ENCODE measurements at regions not wholly inside any gene's neighbourhood (a gene's known extent, or its start where the extent isn't known, plus 50 kb on each side); places are given as distances from the start of the nearest gene placed in this dataset.
"Not testable (repeated sequence)": the region's sequence is repeated elsewhere in the genome, so short reads cannot be mapped to it uniquely, and the experiment has no call there.

DNA sequence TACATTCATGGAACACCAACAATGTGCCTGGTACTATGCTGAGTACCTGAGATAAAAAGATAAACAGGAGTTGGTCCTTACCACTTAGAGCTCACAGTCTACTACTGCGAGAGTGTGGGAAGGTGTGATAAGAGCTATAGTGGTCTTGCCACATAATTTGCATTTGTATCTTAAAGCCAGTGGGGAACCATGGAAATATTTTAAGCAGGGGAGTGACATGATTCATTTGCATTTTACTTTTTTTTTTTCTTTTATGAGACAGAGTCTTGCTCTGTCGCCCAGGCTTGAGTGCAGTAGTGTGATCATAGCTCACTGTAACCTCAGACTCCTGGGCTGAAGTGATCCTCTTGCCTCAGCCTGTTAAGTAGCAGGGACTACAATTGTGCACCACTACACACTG is 53.6 kb downstream of the SRGAP2 start:
- not testable (repeated sequence) for DNase-seq

DNA sequence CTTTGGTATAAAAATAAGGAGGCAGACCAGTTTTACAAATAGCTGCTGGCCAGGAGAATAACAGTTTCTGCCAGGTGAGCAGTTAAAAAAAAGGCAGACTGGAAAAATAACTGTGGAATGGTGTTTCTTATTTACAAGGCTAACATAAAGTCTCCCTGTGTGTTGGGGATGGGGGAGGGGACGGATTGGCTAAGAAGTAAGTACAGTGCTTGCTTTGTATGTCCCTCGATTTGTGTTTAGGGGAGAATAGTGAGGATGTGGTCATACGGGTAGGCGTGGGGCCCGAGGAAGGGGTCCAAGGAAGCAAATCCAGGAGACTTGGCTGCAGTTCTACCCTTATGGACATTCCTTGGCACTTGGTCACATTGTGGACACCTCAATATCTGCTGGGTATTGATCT is 58.1 kb downstream of the SRGAP2 start:
- DNase-seq, result not testable (repeated sequence)

DNA sequence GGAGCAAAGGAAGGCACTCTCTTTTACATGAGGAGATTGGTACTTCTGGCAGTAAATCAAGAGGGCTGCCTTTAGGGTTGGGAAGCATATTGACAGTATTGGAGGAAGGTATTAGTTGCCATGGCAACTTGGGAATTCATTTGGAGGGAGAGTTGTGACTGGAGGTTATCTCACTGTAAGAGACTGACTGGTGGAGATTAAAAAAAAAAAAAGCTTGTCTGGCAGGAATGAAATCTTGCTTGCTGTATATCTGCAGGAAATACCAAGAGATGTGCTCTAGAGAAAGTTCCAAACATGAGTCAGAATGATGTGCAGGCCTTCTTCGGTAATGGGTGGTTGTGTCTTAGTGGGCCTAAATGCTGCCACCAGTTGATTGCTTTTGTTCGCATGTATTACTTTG is 59.1 kb downstream of the SRGAP2 start:
- DNase-seq, result not testable (repeated sequence)

DNA sequence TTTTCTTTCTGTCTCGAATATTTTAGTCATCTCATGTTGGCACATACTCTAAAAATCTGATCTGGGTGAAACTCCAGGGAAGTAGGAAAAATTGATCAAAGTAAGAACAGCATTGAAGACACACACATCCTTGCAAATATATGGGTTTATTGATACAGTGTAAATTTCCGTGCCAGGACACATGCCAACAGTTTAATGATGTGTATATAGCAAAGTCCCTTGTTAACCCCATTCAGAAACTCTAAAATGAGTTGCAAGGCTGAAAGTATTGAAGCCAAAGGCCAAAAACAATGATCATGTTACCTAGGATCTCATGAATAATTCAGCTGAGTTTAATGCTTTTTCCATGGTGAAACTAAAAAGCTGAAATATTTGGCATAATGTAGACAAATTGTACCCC is 61.6 kb downstream of the SRGAP2 start:
- not testable (repeated sequence) for DNase-seq

DNA sequence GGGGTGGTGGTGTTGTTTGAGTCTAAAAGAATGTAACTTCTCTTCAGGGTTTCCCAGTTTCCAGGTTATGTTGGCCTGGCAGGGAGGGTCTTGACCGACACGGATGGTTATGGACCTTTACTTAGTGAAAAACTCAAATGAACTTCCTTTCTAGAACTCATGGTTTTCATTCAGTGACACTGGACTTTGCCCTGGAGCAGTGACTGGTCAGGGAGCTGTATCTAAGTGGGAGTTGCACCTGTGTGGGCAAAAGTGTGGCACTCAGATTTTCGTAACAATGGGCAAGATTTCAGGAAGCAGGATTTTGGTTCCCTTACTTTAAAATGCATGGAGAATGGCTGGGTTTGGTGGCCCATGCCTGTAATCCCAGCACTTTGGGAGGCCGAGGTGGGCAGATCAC is 67.8 kb downstream of the SRGAP2 start:
- not testable (repeated sequence) for DNase-seq

DNA sequence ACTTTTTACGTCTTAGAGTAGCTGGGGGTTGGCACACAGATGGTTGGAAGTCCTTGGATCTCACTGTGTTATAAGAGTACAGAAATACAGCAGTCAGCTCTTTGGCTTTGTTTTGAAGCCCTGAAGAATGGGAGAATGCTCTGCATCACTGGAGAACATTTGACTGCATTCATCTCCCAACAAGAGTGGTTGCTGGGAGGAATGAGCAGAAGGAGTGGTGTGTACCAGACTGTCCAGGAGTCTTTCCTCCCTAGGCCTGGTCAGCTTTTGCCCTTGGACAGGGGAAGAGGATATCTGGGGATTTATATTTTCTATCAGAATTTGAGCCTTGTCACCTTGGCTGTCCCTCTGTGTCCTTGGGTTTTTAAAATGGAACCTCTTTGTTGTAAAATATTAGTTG is 69.8 kb downstream of the SRGAP2 start:
- not testable (repeated sequence) for DNase-seq

DNA sequence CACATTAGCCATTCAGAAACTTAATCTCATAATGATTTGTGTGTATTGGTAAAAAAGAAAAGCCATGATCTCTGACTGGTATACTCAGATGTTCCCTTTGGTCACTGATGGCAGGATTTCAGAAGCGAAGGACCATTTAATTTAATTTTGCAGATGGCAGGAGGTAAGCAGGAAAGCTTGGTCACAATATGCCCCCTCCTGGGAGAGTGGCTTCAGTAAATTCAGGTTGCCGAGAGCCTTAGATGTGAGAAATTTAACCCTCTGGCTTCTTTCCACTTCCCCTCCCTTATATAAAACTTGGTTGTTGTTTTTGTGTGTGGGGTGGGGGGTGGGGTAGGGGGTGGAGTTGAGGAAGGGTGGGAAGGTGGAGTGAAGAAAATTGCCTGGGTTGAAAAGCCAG is 72.8 kb downstream of the SRGAP2 start:
- not testable (repeated sequence) for DNase-seq

DNA sequence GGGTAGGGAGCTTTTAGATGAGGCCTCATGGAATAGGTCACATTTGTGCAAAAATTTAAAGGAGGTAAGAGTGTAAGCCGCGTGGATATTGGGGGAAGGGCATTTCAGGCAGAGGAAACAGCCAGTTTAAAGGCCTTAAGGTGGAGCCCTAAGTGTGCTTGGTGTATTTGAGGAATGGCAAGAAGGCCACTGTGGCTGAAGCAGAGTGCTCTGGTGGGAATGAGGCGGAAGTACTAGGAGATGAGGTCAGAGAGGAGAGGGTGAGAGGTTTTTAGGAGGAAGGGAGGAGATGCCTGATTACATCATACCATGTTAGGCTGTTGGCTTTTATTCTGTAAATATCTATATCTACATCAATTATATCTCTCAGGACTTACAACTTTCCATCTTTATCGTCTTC is 75.3 kb downstream of the SRGAP2 start:
- DNase-seq, result not testable (repeated sequence)

DNA sequence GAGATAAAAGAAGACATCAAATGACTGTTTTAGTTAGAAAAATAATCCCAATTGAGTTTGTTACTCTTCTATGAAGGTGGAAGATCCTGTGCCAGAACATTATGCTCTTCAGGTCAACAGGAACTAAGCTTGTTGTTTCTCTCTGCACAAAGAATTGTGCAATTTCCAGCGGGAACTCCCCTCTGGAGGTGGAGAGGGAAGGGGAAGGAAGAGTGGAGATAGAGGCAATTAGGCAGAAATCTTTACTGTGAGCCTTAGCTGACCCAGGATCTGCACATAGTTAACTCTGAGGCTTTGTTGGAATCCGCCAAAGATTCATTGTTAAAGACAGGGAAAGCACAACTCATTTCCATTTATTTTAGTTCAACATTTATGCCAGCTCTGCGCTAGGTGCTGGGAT is 77.3 kb downstream of the SRGAP2 start:
- not testable (repeated sequence) for DNase-seq

DNA sequence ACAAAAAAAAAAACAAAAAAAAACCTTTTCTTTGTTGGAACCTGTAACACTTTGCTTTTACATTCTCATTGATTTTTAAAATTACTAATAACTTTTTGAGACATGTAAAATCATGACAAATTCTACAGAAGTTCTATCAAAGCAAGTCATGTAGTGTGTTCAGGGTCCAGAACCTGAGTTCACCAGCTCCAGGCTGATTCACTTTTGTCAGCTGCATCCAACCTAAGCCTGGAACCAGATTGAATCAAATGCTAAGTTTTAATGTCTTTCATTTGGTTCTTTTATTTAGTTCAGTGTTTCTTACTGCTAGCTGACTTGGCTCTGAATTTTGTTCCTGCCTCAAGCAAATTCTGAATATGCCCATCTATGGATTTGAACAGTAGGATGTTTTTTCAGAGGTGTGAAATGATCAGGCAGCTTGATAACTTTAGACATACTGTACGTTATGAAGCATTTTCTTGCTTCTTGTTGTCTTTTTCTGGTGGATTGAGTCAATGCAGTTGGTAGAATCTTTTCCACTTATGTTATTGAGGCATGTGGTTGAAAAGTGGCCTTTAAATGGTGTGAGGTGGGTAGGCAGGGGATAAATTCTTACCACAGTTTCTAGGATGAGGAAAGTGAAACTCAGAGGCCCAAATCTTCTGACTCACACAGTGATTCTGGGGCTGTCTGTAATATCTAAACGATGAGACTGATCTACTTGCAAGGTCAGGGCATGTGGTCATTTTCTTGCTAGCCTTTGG is 78.7 kb downstream of the SRGAP2 start:
- not testable (repeated sequence) for DNase-seq

DNA sequence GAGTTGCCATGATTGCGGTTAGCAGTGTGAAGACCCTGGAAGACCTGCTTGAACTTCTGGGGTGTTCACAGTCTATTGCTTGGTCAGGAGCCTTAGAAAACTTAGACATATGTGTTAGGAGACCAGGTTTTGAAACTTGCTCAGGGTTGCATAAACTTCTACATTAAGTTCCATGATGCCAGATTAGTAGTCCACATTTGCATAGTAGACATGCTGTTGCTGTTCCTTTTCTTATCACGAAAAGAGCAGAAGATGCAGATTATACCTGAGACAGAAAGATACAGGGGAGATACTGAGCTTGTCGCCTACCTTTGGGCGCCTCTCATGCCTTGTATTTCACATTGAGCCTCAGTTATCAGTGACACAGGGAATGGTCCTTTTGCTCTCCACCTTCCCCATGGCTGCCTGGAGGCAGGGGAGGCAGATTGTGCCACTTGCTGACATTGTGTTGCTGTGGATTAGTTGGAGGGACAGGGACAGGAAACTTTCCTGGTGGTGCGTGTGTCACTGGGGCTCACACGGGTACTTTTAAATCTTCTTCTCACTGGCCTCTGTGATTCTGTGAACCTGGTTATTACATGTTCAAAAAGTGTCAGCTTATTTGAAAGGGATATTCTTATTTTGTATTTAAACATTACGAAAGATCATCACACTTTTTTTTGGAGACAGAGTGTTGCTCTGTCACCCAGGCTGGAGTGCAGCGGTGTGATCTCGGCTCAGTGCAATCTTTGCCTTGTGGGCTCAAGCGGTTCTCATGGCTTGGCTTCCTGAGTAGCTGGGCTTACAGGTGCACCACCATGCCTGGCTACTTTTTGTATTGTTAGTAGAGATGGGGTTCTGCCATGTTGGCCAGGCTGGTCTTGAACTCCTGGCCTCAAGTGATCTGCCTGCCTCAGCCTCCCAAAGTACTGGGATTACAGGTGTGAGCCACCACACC is 82.0 kb downstream of the SRGAP2 start:
- DNase-seq, result not testable (repeated sequence)

DNA sequence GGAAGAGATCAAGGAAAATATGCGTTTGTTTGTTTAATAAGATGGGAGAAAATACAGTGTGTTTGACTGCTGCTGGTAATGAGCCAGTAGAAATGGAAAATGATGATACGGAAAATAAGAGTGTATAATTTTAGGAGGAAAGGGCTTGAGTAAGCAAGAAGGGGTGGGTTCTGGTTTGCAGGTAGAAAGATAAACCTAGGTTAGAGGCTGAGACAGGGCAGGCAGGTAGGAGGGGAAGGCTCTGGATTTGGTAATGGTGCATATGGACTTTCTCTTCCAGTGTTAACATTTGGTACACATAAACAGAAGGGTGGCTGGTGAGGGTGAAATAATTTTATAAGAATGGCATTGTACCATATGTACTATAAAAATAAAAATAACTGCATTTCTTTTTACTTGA is 84.4 kb downstream of the SRGAP2 start:
- DNase-seq, result not testable (repeated sequence)

DNA sequence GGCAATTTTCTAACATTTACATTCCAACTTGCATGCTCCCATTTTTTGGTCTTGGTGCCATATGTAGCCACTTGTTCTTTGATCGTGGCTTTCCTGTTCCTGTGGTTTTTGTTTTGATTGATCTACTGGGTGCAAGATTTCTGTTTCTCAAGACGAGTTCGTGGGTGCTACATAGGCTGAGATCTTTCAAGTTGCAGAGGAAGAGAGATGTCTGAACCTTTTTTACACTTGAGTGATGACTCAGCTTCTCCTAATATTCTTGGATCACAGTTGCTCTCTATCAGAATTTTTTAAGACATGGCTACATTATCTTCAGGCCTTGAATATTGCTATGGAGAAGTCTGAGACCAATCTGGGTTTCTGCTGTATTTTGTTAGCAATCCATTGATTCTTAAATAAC is 85.1 kb downstream of the SRGAP2 start:
- DNase-seq, result not testable (repeated sequence)

DNA sequence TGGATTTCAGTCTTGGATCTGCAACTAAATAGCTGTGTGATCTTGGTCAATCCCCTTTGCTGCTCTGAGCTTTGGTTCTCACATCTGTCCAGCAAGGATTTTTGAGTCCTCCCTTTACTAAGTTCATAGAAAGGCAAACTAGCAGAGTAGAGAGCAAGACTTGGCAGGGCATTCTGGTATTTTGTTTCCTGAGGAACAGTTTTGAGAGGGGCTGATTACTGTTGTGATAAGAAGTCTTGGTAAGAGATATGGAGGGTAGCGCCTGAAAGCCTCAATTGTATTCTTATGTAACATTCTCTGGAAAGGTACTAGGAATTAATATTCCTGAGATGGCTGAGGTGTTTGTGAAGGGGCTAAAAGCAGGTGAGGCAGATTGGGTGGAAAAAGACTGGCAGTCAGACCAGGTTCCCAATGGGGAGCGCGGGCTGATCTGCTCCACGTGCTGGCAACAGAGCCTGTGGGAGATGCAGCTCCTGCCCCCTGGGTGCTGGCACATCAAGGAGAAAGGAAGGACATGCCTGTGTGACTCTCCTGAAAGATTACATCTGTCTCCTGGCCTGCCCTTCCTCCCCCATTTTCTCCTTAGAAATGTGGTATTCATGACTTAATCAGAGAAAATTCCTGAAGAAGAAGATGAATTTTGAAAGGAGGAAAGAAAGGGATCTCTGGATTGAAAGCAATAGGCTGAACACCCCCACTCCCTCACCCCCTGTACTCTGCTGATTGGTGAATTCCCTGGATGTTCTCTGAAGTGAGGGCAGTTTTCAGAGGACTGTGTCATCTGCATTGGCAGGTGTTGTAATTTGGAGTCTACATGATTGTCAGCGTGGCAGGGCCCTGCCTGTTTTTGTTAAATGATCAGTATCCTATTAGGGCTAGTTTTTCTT is 94.0 kb downstream of the SRGAP2 start:
- DNase-seq, result not testable (repeated sequence)

DNA sequence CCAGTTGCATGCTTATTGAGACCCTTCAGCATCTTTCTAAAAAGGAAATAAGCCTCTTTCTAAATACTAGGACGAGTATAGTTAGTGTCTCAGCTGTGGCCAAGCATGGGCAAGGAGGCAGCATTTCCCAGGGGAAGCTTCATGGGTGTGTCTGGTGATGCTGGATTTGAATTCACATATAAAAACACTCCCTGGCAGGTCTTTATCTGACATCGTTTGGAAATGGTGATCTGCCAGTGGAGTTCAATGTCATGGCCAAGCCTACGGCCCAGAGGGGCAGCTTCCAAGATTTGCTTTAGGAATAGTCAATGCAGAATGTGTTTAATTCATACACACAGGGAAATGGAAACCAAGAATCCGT is 94.7 kb downstream of the SRGAP2 start:
- DNase-seq, result not testable (repeated sequence)

DNA sequence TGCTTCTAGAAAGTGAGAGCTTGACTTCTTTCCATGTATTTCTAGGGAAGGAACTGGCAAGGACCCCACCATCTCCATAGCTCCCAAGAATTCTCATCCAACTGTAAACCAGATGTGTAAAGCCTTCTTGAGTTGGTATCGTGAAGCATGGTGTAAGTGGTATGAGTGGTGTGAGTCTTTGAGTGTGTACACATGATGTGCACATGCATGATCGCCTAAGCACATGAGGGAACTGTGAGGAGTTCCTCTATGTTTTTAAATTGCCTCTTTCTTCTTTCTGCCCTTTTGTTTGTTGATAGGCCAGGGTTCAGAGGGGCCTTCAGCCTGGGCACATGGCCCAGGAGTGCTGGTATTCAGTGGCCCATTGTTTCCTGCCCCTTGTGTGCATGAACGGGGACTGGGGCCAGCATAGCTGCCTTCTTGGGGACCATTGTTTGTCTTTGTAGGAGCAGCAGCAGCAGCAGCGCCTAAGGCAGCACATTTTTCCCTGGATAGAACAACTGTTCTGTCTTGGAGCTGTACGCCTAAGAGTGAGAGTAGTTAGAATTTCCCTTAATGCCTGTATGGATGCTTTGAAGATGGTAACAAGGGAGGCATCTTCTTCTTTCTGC is 95.9 kb downstream of the SRGAP2 start:
- DNase-seq, result not testable (repeated sequence)

DNA sequence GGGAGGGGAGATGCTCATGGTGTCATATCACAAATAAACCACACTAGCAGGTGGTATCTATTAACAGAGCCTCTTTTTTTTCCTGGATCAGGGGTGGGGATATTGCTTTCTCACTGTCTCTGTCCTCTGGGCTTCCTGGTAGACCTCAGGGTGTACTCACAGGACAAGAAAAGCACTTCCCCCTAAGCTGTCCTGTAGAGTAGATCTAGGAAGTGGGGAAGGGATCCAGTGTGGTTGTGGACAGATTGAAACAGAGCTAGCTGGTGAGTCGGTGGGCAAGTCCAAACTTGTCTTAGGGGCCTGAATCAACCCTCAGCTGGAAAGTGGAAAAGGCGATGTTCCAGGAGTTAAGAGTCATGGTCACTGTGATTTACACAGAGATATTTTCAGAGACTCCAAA is 96.6 kb downstream of the SRGAP2 start:
- DNase-seq, result not testable (repeated sequence)

DNA sequence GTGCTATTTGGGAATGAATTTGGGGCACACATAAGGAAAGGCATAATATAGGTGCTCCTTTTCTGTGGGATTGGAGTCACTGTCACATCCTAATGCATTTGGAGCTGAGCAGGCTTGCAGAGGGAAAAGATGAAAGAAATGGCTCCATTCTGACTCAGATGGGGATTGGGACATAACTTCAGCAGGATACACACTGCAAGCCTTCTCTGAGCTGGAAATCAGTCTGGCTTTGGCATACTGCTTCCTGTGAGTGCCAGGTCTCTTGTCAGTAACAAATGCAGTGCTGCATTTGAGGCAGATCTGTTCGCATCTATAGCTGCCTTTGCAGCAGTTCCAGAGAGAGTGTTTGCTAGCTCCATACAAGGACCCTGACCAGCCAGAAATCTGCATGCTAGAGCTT is 98.7 kb downstream of the SRGAP2 start:
- not testable (repeated sequence) for DNase-seq

DNA sequence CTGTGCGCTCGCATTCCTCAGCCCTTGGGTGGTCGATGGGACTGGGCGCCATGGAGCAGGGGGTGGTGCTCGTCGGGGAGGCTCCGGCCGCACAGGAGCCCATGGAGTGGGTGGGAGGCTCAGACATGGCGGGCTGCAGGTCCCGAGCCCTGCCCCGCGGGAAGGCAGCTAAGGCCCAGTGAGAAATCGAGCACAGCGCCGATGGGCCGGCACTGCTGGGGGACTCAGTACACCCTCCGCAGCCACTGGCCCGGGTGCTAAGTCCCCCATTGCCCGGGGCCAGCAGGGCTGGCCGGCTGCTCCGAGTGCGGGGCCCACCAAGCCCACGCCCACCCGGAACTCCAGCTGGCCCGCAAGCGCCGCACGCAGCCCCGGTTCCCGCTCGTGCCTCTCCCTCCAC is 104.1 kb downstream of the SRGAP2 start:
- not testable (repeated sequence) for DNase-seq

DNA sequence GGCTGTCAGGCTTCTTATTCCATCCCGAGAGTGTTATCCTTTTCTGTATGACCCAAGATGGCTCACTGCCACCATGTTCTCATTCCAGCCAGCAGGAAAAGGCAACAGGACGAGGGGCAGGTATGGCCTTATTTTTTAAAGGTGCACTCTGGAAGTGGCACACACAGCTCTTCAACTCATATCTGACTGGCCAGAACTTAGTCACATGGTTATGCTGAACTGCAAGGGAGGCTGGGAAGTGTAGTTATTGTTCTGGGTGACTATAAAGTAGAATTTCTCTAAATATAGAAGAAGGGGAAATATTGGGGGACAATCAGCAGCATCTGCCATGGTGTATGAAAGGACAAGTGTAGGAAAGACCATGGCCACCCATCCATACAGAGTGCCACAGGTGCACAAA is 107.6 kb downstream of the SRGAP2 start:
- not testable (repeated sequence) for DNase-seq

DNA sequence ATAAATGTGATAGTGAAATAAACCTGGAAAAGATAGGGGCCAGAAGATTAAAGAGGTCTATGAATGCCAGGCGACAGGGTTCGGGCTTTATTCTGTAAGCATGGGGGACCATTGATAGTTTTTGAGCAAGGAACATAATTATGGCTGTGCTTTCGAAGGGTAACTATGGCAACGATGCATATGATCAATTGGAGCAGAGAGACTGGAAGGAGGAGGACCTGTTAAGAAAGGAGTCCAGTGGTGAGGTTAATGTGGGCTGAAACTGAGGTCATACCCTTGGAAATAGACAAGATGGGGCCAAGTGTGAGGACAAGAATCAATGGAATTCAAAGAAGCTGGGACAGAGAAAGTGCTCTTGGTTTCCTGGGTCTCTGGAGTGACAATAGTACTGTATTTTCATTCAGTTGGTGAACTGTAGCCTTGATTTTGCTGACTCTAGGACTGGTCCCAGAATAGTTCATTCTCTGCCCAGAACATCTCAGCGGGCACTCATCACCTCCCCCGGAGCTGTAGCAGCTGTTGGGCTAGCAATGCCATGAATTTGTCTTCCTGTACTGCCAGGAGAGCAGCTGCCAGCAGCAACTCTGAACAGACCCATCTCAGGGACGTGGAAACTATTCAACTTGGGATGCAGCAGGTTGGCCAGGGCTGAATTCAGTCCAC is 108.4 kb downstream of the SRGAP2 start:
- DNase-seq, result not testable (repeated sequence)

DNA sequence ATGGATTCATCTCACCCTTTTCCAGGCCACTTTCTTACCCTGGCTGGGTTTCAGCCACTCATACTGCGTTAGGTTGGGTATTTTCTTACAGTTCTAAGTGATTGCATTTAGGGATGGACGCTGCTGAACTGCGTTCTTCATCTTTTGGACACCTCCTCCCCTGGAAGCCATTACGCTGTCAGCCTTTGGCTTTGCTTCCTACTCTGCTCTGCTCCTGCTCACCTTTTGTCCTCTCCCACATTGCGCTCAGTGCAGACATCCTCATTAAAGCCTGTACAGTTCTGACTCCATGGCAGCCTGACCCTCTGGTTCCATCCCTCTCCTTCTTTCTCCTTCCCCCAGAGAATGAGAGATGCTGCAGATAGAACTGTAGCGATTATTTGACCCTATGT is 108.9 kb downstream of the SRGAP2 start:
- not testable (repeated sequence) for DNase-seq
